GM12878 (cell line): ENCODE measurements at regions not wholly inside any gene's neighbourhood (a gene's known extent, or its start where the extent isn't known, plus 50 kb on each side); places are given as distances from the start of the nearest gene placed in this dataset.

Source experiments
- POLR2A ChIP-seq: IDR thresholded peaks from 2 replicates; pipeline ENCODE4 v1.6.1; 2011; ENCODE audit warnings: low read depth, mild to moderate bottlenecking, low read length
- SRF ChIP-seq, 2 experiments: IDR thresholded peaks; 2 replicates each; pipeline ENCODE4 v1.6.1; 2011; ENCODE audit warnings: low read depth in 2 of 2, low read length in 2 of 2, mild to moderate bottlenecking in 1 of 2, moderate library complexity in 1 of 2
- WRNIP1 ChIP-seq: IDR thresholded peaks from 2 replicates; pipeline ENCODE4 v1.6.1; 2011; ENCODE audit warnings: low read depth, low read length, improper control_type of control experiment, borderline replicate concordance
- TF ChIP-seq, protein P1 (sequence below), 3 experiments: IDR thresholded peaks in 2 of 3; conservative IDR thresholded peaks in 1 of 3; 2 replicates each; pipeline ENCODE4 v1.5.1; 2011; ENCODE audit warnings: low read depth in 3 of 3, low read length in 3 of 3, mild to moderate bottlenecking in 3 of 3, control low read depth in 2 of 3, moderate library complexity in 2 of 3, inconsistent platforms in 1 of 3, mixed read lengths in 1 of 3; ENCODE audit not compliant: control insufficient read depth in 2 of 3, insufficient read depth in 1 of 3; ENCODE audit errors: extremely low read depth in 1 of 3

GRCh38 chr10:43878386-43878785 is 229.7 kb upstream of the ZNF32 start:
- TF ChIP-seq SRF (IDR thresholded peaks at IDR 0.05; ENCODE audit: low read depth in 2 of 2, low read length in 2 of 2) = no peak
- TF ChIP-seq, protein P1, sequence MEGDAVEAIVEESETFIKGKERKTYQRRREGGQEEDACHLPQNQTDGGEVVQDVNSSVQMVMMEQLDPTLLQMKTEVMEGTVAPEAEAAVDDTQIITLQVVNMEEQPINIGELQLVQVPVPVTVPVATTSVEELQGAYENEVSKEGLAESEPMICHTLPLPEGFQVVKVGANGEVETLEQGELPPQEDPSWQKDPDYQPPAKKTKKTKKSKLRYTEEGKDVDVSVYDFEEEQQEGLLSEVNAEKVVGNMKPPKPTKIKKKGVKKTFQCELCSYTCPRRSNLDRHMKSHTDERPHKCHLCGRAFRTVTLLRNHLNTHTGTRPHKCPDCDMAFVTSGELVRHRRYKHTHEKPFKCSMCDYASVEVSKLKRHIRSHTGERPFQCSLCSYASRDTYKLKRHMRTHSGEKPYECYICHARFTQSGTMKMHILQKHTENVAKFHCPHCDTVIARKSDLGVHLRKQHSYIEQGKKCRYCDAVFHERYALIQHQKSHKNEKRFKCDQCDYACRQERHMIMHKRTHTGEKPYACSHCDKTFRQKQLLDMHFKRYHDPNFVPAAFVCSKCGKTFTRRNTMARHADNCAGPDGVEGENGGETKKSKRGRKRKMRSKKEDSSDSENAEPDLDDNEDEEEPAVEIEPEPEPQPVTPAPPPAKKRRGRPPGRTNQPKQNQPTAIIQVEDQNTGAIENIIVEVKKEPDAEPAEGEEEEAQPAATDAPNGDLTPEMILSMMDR (IDR thresholded peaks at IDR 0.05 in 2 of 3, conservative IDR thresholded peaks at IDR 0.05 in 1 of 3; ENCODE audit: control insufficient read depth in 2 of 3, extremely low read depth in 1 of 3, insufficient read depth in 1 of 3, low read depth in 3 of 3, low read length in 3 of 3) = no peak
- TF ChIP-seq WRNIP1 = no peak
- TF ChIP-seq POLR2A = no peak
